ENCODE measurements at regions not wholly inside any gene's neighbourhood (a gene's known extent, or its start where the extent isn't known, plus 50 kb on each side); places are given as distances from the start of the nearest gene placed in this dataset.

DNA sequence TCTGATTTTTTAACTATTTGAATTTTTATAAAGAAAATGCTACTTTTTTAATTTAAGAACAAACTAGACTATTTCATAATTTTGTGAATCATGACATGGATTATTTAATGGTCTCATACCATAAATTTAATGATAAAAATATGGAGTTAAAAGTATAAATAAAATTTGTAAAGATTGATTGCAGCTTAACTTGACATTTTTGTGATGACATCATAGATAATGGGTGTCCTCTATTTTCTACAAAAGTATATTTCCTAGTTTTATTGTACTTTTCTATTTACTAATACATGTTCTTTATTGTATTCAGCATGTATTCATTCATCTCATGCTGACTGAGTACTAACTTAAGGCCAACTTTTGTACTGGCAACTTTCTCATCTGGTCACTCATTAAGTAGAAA is 1096.5 kb downstream of the NR2F1-AS1 start:
- intact Hi-C loops (cut with DNase I): no loop called here
- Histone ChIP-seq H3K9me3 (no peaks in the 10 kb centered on the region), H3K27ac (no peak overlapping the region), H3K36me3 (no peaks in the 10 kb centered on the region), H3K4me3 (no peak overlapping the region), H3K27me3 (ENCODE audit: low read depth) (no peaks in the 10 kb centered on the region), H3K4me1 (no peaks in the 10 kb centered on the region)
- DNase-seq (no peak), ATAC-seq (no peak)
- TF ChIP-seq, protein P1, sequence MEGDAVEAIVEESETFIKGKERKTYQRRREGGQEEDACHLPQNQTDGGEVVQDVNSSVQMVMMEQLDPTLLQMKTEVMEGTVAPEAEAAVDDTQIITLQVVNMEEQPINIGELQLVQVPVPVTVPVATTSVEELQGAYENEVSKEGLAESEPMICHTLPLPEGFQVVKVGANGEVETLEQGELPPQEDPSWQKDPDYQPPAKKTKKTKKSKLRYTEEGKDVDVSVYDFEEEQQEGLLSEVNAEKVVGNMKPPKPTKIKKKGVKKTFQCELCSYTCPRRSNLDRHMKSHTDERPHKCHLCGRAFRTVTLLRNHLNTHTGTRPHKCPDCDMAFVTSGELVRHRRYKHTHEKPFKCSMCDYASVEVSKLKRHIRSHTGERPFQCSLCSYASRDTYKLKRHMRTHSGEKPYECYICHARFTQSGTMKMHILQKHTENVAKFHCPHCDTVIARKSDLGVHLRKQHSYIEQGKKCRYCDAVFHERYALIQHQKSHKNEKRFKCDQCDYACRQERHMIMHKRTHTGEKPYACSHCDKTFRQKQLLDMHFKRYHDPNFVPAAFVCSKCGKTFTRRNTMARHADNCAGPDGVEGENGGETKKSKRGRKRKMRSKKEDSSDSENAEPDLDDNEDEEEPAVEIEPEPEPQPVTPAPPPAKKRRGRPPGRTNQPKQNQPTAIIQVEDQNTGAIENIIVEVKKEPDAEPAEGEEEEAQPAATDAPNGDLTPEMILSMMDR (IDR thresholded peaks at IDR 0.05): no peak

DNA sequence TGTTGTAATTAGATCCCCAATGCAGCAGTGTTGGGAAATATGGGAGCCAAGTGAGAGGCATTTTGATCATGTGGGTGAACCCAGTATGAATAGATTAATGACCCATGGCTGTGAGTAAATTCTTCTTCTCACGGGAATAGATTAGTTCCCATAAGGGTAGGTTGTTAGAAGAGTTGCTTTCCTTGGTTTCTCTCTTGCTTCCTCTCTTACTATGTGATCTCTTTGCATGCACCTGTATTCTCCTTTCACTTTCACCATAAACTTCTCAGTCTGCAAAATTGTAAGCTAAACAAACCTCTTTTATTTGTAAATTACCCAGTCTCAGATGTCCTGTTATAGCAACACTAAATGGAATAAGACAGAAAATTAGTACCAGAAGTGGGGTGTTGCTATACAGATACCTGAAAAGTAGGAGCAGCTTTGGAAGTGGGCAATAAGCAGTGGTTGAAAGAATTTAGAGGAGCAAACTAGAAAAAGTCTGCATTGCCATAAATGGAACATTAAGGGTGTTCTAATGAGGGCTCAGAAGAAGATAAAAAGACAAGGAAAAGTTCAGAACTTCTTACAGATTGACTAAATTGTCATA is 1090.0 kb upstream of the ARRDC3 start:
- Histone ChIP-seq H3K4me3 (no peak overlapping the region), H3K27ac (no peak overlapping the region), H3K4me1 (no peaks in the 10 kb centered on the region), H3K9me3 (peaks cover 15% of the 10 kb centered on the region), H3K27me3 (ENCODE audit: low read depth) (no peaks in the 10 kb centered on the region), H3K36me3 (no peaks in the 10 kb centered on the region)
- intact Hi-C loops (cut with DNase I): no loop called here
- DNase-seq (no peak), ATAC-seq (no peak)
- TF ChIP-seq, protein P1 (IDR thresholded peaks at IDR 0.05): no peak

DNA sequence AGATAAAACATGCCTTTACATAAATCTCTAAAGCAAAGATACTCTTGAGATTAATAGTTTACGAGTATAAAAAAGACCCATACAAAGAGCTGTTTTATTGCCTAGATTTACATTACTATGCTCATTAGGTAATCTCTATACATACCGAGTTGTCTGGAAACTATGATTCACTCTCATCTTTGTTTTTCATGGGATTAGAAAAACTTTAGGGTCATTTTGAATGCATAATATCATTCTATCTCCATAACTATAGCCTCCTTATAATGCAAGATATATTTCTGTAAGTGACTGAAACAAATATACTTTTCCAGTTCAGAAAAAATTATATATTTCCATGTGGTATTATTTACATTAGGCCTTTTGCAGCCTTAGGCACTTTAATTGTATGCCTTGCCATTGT is 1088.7 kb upstream of the ARRDC3 start:
- intact Hi-C loops (cut with DNase I): no loop called here

DNA sequence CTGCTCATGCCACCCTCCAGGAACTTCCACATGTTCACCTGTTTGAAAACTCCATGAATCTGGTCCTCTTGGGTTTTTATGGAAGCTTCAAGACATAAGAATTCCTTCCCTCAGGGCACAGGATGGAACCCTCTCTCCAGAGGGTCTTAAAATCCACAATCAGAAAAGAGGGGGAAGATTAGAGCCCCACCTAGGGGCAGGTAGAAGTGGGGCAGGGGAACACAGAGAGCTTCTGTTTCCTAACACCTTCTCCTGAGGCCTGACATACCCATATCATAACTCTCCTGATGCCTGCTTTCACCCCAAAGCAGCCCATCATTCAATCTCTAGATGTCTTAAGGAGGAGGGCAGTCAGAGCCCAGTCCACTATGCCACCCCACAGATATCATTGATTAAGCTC is 1087.7 kb upstream of the ARRDC3 start:
- no peak overlapping the region for H3K27ac ChIP-seq
- TF ChIP-seq, protein P1 (IDR thresholded peaks at IDR 0.05): no peak
- ATAC-seq (no peak), DNase-seq (no peak)
- H3K4me1 ChIP-seq: no peaks in the 10 kb centered on the region
- H3K36me3 ChIP-seq: no peaks in the 10 kb centered on the region
- no peak overlapping the region for H3K4me3 ChIP-seq
- no peaks in the 10 kb centered on the region for H3K27me3 ChIP-seq (ENCODE audit: low read depth)
- intact Hi-C loops (cut with DNase I): no loop called here
- peaks cover 15% of the 10 kb centered on the region for H3K9me3 ChIP-seq

More for the DNA sequence above, 1088.7 kb upstream of the ARRDC3 start:
- Histone ChIP-seq H3K4me1 (no peaks in the 10 kb centered on the region), H3K9me3 (peaks cover 15% of the 10 kb centered on the region), H3K27me3 (ENCODE audit: low read depth) (no peaks in the 10 kb centered on the region), H3K27ac (no peak overlapping the region), H3K36me3 (no peaks in the 10 kb centered on the region), H3K4me3 (no peak overlapping the region)
- DNase-seq (no peak), ATAC-seq (no peak)
- TF ChIP-seq, protein P1 (IDR thresholded peaks at IDR 0.05): no peak

DNA sequence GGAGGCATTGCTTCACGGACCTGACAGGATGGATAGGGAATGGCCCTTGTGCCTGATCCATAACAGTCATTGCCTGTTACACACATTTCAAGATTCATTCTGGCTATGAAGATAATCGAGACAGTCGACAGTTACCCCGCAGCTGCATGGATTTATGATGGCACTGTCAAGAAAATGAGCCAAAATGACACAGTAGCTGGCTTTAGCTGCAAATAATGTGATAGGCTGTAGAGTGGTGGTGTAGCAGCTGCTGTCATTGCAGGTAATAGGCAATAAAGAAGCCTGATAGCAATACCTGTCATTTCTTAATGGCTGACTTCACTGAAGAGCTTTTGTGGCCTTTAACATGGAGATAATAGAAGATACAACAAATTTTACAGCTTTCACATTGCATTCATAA is 1085.2 kb upstream of the ARRDC3 start:
- Histone ChIP-seq H3K4me3 (no peak overlapping the region), H3K36me3 (no peaks in the 10 kb centered on the region)

More for the DNA sequence above, 1085.2 kb upstream of the ARRDC3 start:
- Histone ChIP-seq H3K4me1 (no peaks in the 10 kb centered on the region), H3K9me3 (peaks cover 8% of the 10 kb centered on the region), H3K27me3 (ENCODE audit: low read depth) (no peaks in the 10 kb centered on the region), H3K27ac (no peak overlapping the region)
- intact Hi-C loops (cut with DNase I): no loop called here
- TF ChIP-seq, protein P1 (IDR thresholded peaks at IDR 0.05): no peak
- ATAC-seq: no peak
- no peak for DNase-seq

Measured in lower lobe of right lung (tissue), 2 donors.